PC-9 (cell line): ENCODE measurements at regions not wholly inside any gene's neighbourhood (a gene's known extent, or its start where the extent isn't known, plus 50 kb on each side); places are given as distances from the start of the nearest gene placed in this dataset.

ENCODE experiments used
- BruUV-seq: library from RNA; stranded (reverse); fragments of 400-500 nt; replicated peaks from 2 replicates; lab custom pipeline; 2021; lab: Mats Ljungman, UMichigan
- CTCF ChIA-PET: fragments of 300-600 bp; sonication (Branson Sonifier 250); formaldehyde crosslinking; loops from one replicate; lab custom pipeline; 2022; ENCODE audit warnings: antibody characterized with exemption; lab: Charles Lee
- POLR2A ChIA-PET: fragments of 300-600 bp; sonication (Branson Sonifier 250); formaldehyde crosslinking; loops from one replicate; lab custom pipeline; 2022; ENCODE audit warnings: antibody characterized with exemption; ENCODE audit not compliant: unreplicated experiment; lab: Charles Lee
- DNase-seq, 2 experiments: peaks; one replicate each; pipeline versions ENCODE4 v3.0.0 to v3.0.0-alpha.2; 2015 to 2022; ENCODE audit warnings: mixed read lengths in 1 of 2
- H2AFZ ChIP-seq: fragments of 200-600 bp; sonication (generic); 2 replicates; pipeline ENCODE4 v1.8.1; 2017; ENCODE audit warnings: antibody characterized with exemption
- H3F3A ChIP-seq: fragments of 200-600 bp; sonication (generic); 2 replicates; pipeline ENCODE4 v1.8.1; 2017; ENCODE audit warnings: antibody characterized with exemption, mild to moderate bottlenecking, low read depth; ENCODE audit not compliant: insufficient read depth
- H3K27ac ChIP-seq: fragments of 200-600 bp; sonication (generic); 2 replicates; pipeline ENCODE4 v1.6.1; 2016; ENCODE audit warnings: mixed run types
- H3K27me3 ChIP-seq: fragments of 200-600 bp; sonication (generic); 2 replicates; pipeline ENCODE4 v1.6.1; 2016; ENCODE audit warnings: low read depth, mixed run types; ENCODE audit not compliant: insufficient read depth
- H3K36me3 ChIP-seq: fragments of 200-600 bp; sonication (generic); 2 replicates; pipeline ENCODE4 v1.6.1; 2016; ENCODE audit warnings: low read depth, mixed run types
- H3K4me1 ChIP-seq: fragments of 200-600 bp; sonication (generic); replicated peaks from 2 replicates; pipeline ENCODE4 v1.6.1; 2016; ENCODE audit warnings: mixed run types; ENCODE audit not compliant: insufficient read depth
- H3K4me2 ChIP-seq: fragments of 200-600 bp; sonication (generic); 2 replicates; pipeline ENCODE4 v1.6.1; 2017; ENCODE audit warnings: mixed run types
- H3K4me3 ChIP-seq: fragments of 200-600 bp; sonication (generic); 2 replicates; pipeline ENCODE4 v1.6.1; 2016; ENCODE audit warnings: mixed run types
- H3K79me2 ChIP-seq: fragments of 200-600 bp; sonication (generic); 2 replicates; pipeline ENCODE4 v1.6.1; 2017; ENCODE audit warnings: low read depth, mixed run types
- H3K9me2 ChIP-seq: fragments of 200-600 bp; sonication (generic); 2 replicates; pipeline ENCODE4 v1.8.1; 2017; ENCODE audit warnings: mild to moderate bottlenecking; ENCODE audit not compliant: insufficient read depth
- H3K9me3 ChIP-seq: fragments of 200-600 bp; sonication (generic); 2 replicates; pipeline ENCODE4 v1.8.1; 2016; ENCODE audit warnings: low read depth; ENCODE audit not compliant: insufficient read depth
- H4K20me1 ChIP-seq: fragments of 200-600 bp; sonication (generic); 2 replicates; pipeline ENCODE4 v1.8.1; 2017; ENCODE audit not compliant: insufficient read depth
- CTCF ChIP-seq: fragments of 200-600 bp; sonication (generic); conservative IDR thresholded peaks from 2 replicates; pipeline ENCODE4 v1.6.1; 2017; ENCODE audit warnings: mixed run types, antibody characterized with exemption, mild to moderate bottlenecking, moderate library complexity
- EZH2 ChIP-seq: fragments of 200-600 bp; sonication (generic); IDR thresholded peaks from 2 replicates; pipeline ENCODE4 v1.8.0; 2017; ENCODE audit warnings: antibody characterized with exemption, low read depth
- intact Hi-C: fragments of 100-400 bp; cut with micrococcal nuclease; formaldehyde crosslinking; loops from one replicate; pipeline ENCODE4 v1.10.0; 2022; ENCODE audit not compliant: unreplicated experiment

- ChIA-PET CTCF (interaction anchor here (0.6 kb wide), 1 partner anchor 25 kb away, joined by 3 read pairs; no protein-coding TSS in a partner anchor), POLR2A (no interaction called here)
- Histone ChIP-seq H3K4me2 (no peak overlapping the region), H3K36me3 (no peaks in the 10 kb centered on the region), H3K79me2 (no peaks in the 10 kb centered on the region), H4K20me1 (no peaks in the 10 kb centered on the region), H3K4me3 (no peak overlapping the region), H2AFZ (no peak overlapping the region), H3K9me3 (no peaks in the 10 kb centered on the region), H3F3A (peaks cover 27% of the 10 kb centered on the region; the same call in 1 of the 2 replicates), H3K27ac (no peak overlapping the region), H3K9me2 (no peaks in the 10 kb centered on the region), H3K4me1 (peaks cover 28% of the 10 kb centered on the region), H3K27me3 (no peaks in the 10 kb centered on the region)
- intact Hi-C loops, result loop anchor here (1.0 to 5.0 kb wide), 3 partner anchors 296 to 613 kb away; no protein-coding TSS in a partner anchor
- DNase-seq, result peak in 1 of 2 experiments; percentile 58
- BruUV-seq, result no TSS peak
- TF ChIP-seq CTCF, result peak; percentile 95
- no peak for TF ChIP-seq EZH2
Measured at GRCh38 chr6:137705160-137706082, 161.6 kb upstream of the TNFAIP3 start.

DNA sequence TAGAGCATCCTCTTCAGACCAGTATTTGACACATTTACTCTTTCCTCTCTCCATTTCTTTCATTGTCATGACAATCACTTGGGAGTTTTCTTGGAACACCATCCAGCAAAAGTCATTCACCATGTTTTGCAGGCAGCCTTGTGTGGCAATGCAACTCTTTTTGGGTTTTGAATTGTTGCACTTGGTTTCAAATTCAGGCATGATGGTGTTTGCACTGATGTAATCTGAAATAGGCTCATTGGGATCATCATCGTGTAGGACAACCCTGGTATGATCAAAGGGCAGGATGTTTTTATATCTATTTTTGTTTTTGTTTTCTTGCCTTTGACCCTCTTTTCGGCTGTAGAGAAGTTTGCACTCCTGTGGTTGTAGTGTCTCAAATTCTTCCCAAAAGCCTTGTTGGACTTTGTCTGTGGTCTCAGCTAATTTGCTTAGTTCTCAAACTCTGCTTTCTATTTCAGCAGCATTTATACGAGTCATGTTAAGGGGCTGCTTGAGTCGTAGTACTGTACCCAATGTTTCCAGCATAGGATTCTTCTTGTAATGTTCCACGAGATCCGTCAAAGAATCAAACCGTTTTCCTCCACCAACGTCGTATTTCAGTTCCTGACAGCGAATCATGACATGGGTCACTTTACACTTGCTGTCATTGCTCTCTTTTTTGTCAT is 160.8 kb upstream of the TNFAIP3 start:
- TF ChIP-seq EZH2 (no peak), CTCF (no peak)
- DNase-seq, result no peak
- H3K27ac ChIP-seq, result no peak overlapping the region
- H3K4me2 ChIP-seq, result no peak overlapping the region
- intact Hi-C loops, result loop anchor here (5.0 kb wide), 1 partner anchor 614 kb away; no protein-coding TSS in a partner anchor
- H3K36me3 ChIP-seq, result no peaks in the 10 kb centered on the region
- no TSS peak for BruUV-seq
- H3K79me2 ChIP-seq, result no peaks in the 10 kb centered on the region
- H3K27me3 ChIP-seq, result no peaks in the 10 kb centered on the region
- ChIA-PET CTCF (no interaction called here), POLR2A (no interaction called here)
- H3K4me1 ChIP-seq, result peaks cover 33% of the 10 kb centered on the region
- H3F3A ChIP-seq, result peaks cover 35% of the 10 kb centered on the region; the same call in 1 of the 2 replicates
- H3K9me3 ChIP-seq, result no peaks in the 10 kb centered on the region; the same call in 1 of the 2 replicates
- H4K20me1 ChIP-seq, result no peaks in the 10 kb centered on the region
- no peak overlapping the region for H3K4me3 ChIP-seq
- H2AFZ ChIP-seq, result no peak overlapping the region
- no peaks in the 10 kb centered on the region for H3K9me2 ChIP-seq

DNA sequence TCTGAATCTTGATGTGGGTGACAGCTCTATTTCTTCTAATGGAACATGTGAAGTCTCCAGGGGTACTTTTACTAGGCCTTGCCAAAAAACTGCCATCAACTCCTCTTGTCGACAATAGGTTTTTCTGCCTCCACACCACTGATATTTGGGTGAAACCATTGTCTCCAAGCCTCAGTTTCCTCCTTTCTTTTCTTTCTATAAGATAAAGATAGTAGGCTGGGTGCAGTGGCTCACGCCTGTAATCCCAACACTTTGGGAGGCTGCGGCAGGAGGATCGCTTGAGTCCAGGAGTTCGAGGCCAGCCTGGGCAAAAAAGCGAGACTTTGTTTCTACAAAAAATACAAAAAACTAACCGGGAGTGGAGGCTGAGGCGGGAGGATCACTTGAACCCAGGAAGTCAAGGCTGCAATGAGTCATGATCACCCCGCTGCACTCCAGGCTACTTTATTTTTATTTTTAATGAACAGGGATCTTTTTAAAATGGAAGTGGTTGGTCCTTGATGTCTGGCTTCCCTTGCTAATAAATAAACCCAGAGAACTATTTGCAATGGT is 159.9 kb upstream of the TNFAIP3 start:
- Histone ChIP-seq H3K79me2 (no peaks in the 10 kb centered on the region), H3F3A (peaks cover 40% of the 10 kb centered on the region; the same call in 1 of the 2 replicates), H3K27me3 (no peaks in the 10 kb centered on the region), H3K4me1 (peaks cover 33% of the 10 kb centered on the region), H3K4me2 (0 out of 2 replicates have a peak overlapping the region, but pooled peaks have one; percentile 56), H3K9me2 (no peaks in the 10 kb centered on the region), H2AFZ (no peak overlapping the region), H4K20me1 (no peaks in the 10 kb centered on the region), H3K36me3 (no peaks in the 10 kb centered on the region), H3K27ac (no peak overlapping the region), H3K4me3 (no peak overlapping the region), H3K9me3 (no peaks in the 10 kb centered on the region; the same call in 1 of the 2 replicates)
- CTCF ChIA-PET, result interaction anchor here (1.2 kb wide), 1 partner anchor 297 kb away, joined by 3 read pairs; no protein-coding TSS in a partner anchor
- no peak for DNase-seq
- TF ChIP-seq CTCF (no peak), EZH2 (no peak)
- no TSS peak for BruUV-seq
- POLR2A ChIA-PET, result interaction anchor here (0.6 kb wide), 1 partner anchor 58 kb away, joined by 6 read pairs; no protein-coding TSS in a partner anchor
- intact Hi-C loops, result loop anchor here (1.0 to 5.0 kb wide), 2 partner anchors 238 to 615 kb away; no protein-coding TSS in a partner anchor
